CD4-positive, alpha-beta T cell treated with Interleukin-1 beta for 1 hour (primary cell): ENCODE measurements at regions not wholly inside any gene's neighbourhood (a gene's known extent, or its start where the extent isn't known, plus 50 kb on each side); places are given as distances from the start of the nearest gene placed in this dataset.
"Not testable (repeated sequence)": the region's sequence is repeated elsewhere in the genome, so short reads cannot be mapped to it uniquely, and the experiment has no call there.

Experiments
- DNase-seq, 2 donors: peaks; one replicate each; pipeline ENCODE4 v3.0.0-alpha.2; 2020 to 2022

- not testable (repeated sequence) for DNase-seq
Measured at GRCh38 chr2:91667341-91667740, 2975.9 kb downstream of the RPIA start.

GRCh38 chr2:91685541-91685940 lies 2994.1 kb downstream of the RPIA start:
- DNase-seq: not testable (repeated sequence)

- DNase-seq: not testable (repeated sequence)
Measured at GRCh38 chr2:91686046-91686445, 2994.6 kb downstream of the RPIA start.
